RCC 7860 (cell line): ENCODE measurements at regions not wholly inside any gene's neighbourhood (a gene's known extent, or its start where the extent isn't known, plus 50 kb on each side); places are given as distances from the start of the nearest gene placed in this dataset.

Source experiments
- DNase-seq: peaks from one replicate; pipeline ENCODE4 v3.0.0-alpha.2; 2015; ENCODE audit warnings: low spot score
- FAIRE-seq: peaks from 2 replicates; lab custom pipeline; 2012; peaks lifted over from hg19 to GRCh38; lab: Jason Lieb, UNC

DNA sequence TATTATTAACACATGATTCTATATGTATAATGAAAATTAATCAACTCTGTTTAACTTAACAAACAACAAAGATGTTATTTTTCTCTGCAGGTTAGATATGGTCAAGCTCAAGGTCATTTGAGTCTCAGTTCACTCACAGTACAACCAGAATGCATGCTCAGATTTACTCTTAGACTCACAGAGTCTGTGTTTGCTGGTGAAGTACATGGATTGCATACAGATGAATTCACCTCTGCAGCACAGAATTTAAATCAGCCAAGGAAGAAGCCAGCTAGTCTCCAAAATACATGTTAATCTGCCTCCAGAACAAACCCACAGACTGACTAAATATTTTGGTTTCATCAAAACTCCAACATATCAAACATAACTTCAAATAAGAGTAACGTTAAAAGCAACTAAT is 424.5 kb downstream of the RAD51AP2 start:
- FAIRE-seq (no peak), DNase-seq (no peak)

DNA sequence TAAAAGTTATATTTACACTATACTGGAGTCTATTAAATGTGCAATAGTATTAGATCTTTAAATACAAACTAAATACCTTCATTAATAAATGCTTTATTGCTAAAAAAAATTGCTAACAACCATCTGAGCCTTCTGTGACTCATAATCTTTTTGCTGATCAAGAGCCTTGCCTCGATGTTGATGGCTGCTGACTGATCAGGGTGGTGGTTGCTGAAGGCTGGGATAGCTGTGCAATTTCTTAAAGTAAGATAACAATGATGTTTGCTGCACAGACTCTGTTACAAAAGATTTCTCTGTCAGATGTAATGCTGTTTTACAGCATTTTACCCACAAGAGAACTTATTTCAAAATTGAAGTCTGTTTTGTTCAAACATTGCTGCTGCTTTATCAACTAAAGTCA is 421.4 kb upstream of the CYRIA start:
- DNase-seq, result no peak
- FAIRE-seq, result no peak

DNA sequence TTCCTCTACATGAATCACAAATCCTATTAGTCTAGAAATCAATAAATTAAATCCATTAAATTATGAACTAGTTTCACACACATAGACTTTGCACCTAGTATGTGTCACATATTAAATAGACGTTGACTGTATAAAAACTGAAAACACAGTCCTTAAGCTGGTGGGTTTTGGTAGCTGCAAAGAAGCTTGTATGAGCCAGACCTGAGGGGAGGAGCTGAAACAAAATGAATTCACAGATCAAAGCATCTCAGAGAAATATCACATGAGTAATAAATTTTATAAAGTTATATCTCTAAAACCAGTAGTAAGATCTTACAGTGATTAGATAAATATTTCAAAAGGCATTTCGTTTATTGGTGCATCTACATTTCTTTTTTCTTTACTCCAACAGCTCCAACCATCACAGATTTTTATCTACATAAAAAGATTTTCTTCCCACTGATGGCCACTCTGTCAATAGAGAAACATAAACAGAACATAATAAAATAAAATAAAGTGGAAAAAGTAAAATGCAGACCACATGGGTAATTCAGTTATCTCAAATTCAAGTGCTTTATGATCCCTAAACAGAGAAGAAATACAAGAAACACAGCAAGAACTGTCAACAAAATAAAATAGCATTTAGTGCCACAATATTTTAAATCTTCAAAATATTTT is 420.0 kb upstream of the CYRIA start:
- FAIRE-seq (no peak), DNase-seq (no peak)

DNA sequence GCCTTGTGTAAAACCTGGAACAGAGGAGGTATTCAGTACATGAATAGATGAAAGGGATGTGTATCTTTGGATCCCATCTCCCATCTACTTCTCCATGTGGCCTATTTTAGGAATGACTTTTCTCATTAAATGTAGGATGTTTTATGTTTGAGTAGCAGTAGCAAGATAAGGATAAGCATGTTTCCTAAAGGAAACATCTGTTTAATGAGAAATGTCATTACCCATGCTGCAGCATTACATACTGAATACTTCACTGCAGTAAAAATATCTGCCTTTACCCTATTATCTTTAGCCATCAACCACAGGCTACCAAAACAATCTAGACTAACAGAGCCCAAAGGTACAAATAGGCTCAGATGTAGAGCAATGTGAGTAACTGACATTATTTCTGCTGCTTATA is 419.2 kb upstream of the CYRIA start:
- FAIRE-seq, result no peak
- DNase-seq, result no peak

DNA sequence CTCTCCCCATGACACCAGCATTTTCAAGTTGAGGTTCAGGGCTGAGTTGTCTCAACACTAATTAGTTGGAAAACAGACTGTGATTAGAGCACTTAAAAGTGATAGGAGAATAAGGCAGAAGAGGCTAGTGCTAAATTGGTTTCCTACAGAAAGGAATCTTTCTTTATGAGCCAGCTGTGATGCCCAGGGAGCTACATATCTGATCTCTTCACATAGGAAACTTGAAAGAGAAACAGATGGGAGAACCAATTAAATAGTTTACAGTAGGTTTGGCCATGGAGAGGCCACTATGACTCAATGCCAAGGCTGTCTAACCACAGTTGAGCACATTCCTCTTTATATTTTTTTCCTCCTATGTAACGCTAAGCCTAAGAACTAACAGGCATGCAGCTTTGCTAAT is 418.3 kb upstream of the CYRIA start:
- DNase-seq, result no peak
- FAIRE-seq, result no peak

DNA sequence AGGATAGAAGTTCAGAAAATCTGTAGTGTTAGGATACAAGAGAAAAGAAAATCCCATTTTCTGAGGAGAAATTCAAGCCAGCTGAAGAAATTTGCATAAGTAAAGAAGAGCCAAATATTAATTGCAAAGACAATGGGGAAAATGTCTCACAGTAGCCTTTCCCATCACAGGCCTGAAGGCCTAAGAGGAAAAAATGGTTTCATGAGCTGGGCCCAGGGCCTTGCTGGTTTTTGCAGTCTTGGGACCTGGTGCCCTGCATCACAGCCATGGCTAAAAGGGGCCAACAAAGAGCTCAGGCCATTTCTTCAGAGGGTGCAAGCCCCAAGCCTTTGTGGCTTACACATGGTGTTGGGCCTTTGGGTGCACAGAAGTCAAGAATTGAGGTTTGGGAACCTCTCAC is 413.6 kb upstream of the CYRIA start:
- no peak for FAIRE-seq
- DNase-seq, result no peak

DNA sequence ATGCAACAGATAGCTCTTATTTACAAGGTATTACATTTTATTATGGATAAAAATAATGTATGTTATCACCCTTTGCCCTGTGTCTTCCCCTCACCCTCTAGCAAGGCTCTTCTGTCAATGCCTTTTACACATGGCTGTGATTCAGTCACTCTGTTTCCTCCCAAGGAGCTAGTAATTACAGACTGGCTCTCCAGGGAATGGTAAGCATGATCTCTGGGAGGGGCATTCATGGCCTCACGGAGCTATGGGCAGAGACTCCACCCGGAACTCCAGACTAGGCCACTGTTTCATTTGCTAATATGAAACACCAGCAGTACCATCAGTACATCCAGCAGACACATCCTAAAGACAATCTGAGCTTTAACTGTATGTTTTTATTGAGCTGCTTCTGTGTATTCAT is 410.9 kb upstream of the CYRIA start:
- DNase-seq (no peak), FAIRE-seq (no peak)

DNA sequence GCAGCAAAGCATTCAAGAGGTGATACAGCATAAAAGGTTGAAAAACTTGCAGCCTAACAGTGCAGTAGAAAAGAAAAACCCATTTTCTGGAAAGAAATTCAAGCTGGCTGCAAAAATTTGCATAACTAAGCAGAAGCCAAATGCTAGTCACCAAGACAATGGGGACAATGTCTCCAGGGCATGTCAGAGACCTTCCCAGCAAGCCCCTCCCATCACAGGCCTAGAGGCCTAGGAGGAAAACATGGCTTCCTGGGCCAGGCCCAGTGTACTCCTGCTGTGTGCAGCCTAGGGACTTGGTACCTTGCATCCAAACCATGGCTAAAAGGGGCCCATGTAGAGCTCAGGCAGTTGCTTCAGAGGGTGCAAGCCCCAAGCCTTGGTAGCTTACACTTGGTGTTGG is 405.1 kb upstream of the CYRIA start:
- DNase-seq (no peak), FAIRE-seq (no peak)

DNA sequence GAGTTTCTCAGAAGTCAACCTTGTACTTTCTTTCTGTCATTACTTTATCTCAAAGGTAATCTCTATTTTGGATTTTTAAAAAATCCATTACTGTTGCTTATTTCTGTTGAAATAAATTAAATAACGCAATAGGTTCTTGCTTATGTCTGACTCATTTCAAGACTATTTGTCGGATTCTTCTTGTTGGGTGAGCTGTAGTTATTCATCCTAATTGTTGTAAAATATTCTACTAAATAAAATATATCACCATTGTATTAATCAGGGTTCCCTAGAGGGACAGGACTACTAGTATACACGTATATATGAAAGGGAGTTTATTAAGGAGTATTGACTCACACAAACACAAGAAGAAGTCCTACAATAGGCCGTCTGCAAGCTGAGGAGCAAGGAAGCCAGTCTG is 403.9 kb upstream of the CYRIA start:
- no peak for DNase-seq
- no peak for FAIRE-seq

DNA sequence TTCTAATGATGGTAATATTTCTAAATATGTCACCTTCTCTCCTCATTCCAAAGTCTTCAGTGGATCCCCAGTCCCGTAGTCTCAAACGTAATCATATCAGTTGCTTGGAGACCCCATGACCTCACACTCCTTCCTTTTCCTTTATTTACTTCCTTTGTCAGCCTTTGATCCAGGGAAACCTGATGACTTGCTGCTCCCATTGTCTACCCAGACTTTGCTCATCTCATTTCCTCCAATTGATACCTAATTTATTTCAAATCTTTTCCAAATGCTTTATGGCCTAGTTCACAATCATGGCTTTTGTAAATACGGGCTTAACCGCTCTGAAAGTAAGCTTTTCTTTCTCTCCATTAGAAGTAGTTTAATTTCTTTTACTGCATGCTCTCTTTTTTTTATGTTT is 402.4 kb upstream of the CYRIA start:
- no peak for DNase-seq
- no peak for FAIRE-seq

DNA sequence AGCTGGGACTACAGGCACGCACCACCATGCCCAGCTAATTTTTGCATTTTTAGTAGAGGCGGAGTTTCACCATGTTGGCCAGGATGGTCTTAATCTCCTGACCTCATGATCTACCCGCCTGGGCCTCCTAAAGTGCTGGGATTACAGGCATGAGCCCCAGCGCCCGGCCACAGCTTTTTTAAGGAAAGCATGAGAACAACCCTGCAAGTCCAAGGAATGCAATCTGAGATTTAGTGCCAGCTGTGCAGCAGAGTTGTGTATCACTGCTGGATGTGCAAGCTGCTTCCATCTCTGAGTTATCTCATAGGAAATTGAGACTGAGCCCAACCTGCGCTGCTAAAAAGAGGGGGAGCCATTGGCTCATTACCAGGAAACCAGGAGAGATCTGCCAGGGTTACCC is 399.9 kb upstream of the CYRIA start:
- FAIRE-seq (no peak), DNase-seq (no peak)

DNA sequence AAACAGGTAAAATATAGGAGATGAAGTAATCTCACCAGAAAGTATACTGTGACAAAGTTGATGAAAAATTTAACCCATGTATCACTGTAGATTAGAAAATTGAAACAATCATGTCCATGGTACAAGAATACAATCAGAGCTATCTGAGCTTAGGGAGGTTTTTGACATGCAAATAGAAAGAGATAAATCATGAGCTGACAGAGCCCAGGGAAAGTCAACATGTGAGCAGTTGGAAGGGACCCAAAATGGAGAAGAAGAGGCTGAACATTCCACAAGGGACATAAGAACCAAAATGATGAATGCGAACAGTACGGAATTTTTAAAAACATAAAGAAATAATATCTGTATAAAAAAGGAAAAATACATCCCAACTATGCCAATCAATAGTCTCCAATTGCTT is 395.4 kb upstream of the CYRIA start:
- DNase-seq, result no peak
- no peak for FAIRE-seq

DNA sequence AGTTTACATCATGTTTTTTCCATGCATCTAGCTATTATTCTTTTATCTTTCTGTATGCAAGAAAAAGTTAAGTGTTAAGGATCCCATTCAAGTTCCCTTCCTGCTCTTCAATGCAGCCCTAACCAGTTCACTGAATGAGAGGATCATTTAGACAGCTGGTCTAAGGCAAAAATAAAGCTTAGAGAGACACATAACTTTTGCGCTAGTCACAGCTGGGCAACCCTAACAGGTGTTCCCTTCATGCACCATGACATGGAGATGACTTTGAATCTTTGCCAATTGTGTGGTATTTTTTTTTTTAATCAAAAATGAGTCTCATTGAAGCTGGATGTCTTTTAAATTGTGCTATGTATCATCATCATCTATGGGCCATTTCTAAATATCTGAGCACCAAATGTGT is 393.8 kb upstream of the CYRIA start:
- DNase-seq (no peak), FAIRE-seq (no peak)

DNA sequence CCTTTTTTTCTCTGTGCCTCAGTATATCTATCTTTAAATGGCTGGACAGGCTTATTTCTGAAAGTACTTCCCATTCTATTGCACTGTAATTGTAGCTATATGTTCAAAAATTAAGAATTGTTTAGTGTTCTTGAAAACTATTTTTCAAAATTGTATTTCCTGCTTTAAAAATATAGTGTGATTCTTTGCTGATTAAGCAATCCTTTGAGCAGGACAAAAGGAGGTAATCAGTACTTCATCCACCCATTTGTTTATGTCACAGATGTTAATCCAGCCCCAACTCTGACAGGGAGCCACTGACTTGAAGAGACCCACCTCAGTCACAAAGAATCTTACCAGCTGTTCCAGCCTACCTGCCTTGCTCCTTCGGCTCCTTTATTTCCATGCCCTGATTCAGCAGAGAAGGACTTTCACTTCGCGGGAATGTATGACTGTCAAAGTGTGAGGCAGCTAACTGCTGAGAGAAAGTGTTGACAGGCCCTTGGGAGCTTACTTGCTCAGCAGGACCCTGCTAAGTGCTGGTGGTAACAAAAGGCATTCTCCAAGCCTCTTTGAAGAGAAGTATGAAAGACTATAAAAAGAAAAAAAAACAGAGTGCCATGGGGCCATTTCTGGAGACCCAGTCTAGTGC is 393.3 kb upstream of the CYRIA start:
- no peak for FAIRE-seq
- no peak for DNase-seq

DNA sequence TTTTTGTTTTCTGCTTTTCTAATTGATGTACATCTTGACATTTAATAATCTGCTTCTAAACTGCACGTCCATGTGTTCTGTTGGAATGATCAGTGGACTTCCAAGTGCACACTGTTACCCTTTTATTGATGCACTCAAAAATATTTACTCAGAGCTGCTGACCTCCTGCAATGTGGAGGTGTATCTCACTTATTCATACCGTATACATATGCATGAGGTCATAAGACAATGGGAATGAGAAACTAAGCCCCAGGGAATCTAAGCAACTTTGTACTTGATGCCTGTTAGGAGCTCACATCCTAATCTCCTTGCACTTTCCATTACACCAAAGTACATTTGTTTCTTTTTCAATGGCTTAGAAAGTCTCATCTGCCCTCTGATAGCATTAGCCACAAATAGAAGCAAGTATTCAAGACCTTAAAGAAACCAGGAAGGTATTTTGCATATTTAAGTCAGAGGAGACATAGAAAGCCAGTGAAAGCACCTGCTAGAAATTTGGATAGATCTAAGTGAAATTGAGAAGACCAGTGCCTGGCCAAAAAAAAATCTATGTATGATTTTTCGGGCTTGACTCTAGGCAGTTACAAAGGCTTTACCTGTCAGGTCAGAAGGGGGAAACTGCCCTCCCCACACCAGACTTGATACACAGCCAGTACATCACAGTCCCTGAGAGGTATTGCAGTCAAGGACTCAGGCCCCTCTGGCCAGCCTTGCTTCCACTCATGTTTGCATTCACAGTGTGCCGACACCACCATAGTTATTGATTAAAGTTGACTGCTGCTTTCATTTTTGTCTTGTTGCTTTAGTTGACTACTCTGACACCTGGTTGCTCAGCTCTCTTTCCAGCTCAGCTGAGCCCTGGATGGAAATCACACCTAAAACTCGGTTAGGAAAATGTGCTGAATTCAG is 391.7 kb upstream of the CYRIA start:
- FAIRE-seq (no peak), DNase-seq (no peak)

DNA sequence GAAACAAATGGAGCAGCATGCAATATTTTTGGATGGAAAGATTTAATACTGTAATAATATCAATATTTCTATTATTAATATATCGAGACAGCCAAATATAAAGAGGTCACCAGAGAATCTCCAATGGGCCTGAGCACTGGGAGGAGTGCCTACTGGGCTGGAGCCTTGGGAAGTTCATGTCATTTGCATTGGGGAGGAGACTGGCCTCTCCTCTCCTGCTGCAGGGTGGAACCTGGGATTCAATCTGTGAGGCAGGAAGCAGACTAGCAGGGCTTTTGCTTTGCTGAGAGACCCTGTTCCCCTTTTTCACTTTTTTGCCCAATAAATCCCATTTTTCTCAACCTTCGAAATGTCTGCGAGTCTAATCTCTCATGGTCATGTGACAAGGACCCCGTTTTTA is 390.6 kb upstream of the CYRIA start:
- FAIRE-seq, result no peak
- no peak for DNase-seq

DNA sequence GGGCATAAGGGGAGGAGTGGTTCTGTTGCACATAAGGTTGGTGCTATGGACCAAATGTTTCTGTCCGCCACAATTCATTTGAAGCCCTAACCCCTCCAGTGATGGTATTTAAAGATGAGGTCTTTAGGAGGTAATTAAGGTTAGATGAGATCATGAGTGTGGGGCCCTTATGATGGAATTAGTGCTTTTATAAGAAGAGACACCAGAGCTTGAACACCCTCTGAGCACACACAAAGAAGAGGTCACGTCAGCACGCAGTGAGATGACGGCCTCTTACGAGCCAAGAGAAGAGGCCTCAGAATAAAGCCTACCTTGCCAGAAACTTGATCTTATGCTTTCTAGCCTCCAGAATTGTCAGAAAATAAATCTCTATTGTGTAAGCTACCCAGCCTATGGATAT is 386.4 kb upstream of the CYRIA start:
- no peak for DNase-seq
- FAIRE-seq, result no peak

DNA sequence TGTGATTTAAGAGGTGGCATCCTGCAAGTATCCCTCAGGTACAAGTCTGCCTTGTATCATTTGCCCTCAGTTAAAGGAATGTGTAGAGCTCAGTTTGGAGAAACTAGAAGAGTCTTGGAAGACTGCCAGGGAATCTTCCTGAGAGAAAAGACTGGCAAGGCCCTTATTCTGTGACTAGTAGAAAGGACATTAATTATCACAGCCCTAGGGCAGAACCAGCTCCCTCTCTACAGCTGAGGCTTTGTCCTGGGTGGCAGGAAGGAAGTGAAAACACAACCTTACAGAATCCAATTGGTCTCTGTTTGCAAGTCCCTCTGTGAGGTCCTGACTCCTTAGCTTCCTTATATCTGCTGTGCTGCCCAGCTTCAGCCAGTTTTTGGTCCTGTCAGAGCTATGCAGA is 385.9 kb upstream of the CYRIA start:
- DNase-seq (no peak), FAIRE-seq (no peak)

DNA sequence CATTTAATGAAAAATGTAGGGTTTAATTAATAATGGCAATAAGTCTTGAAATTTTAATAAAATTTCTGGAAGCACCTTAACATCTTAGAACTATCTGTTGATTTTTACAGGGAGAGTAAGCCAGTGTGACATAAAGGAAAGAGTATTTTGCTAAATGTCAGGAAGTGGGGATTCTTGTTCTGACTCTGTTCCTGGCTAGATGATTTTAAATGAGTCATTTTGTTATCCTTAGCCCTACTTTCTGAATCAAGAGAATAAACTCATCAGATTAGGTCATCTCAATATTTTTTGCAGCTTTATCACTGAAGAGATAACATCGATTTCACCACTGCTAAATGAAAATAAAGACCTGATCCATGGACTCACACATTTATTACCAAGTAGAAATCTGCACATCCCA is 377.5 kb upstream of the CYRIA start:
- FAIRE-seq (no peak), DNase-seq (no peak)

DNA sequence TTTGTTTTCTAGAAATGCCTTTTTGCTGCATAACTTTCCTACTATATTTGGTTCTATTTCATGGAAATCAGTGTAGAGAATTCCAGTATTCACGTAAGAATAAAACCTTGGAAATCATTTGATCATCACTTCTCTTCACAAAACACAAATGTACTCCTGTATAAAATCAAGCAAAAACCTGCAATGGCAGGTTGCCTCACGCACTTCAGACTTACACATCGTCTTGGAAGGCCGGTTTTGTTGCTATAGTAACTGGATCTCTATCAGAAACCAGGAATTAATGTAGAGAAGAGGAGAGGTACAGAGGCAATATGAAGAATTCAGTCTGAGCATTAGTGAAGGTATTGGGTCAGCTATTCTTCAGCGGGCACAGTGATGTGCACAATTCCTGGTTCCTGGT is 370.7 kb upstream of the CYRIA start:
- DNase-seq (no peak), FAIRE-seq (no peak)

DNA sequence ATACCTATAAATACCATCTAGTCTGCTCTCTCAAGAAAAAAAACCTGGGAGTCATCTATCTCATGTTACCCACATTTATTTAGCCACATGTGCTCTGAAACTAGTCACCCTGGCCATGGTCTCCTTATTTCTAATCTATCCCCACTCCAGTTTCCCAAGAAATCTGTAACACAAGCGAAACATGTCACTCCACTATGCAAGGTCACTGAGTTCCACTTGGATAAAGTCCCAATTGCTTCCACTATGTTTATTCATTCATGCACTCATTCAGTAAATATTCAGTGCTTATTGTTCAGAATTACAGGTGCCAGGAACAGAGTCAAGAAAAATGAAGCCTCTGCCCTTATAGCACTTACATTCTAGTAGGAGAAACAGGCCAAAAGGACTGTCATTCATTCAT is 369.4 kb upstream of the CYRIA start:
- FAIRE-seq, result no peak

DNA sequence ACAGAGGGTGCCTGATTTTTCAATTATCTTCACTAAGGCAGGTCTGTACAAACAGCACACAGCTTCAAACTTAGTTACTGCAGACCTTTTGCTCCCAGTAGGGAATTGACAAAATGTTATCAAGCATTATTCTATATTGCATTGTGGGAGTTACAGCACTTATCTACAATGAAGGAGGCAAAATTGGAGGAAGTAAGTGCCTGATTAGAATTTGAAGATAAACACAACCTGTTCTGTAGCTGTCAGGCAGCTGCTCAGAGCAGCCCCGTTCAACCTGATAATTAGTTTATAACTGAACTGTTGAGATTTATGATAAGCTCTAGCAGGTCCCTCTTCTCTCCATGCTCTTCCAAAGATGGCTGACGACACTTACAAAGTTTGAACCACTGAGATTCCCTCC is 364.4 kb upstream of the CYRIA start:
- DNase-seq (no peak), FAIRE-seq (no peak)

More for the DNA sequence above, 369.4 kb upstream of the CYRIA start:
- no peak for DNase-seq
